ENCODE measurements at regions not wholly inside any gene's neighbourhood (a gene's known extent, or its start where the extent isn't known, plus 50 kb on each side); places are given as distances from the start of the nearest gene placed in this dataset.

DNA sequence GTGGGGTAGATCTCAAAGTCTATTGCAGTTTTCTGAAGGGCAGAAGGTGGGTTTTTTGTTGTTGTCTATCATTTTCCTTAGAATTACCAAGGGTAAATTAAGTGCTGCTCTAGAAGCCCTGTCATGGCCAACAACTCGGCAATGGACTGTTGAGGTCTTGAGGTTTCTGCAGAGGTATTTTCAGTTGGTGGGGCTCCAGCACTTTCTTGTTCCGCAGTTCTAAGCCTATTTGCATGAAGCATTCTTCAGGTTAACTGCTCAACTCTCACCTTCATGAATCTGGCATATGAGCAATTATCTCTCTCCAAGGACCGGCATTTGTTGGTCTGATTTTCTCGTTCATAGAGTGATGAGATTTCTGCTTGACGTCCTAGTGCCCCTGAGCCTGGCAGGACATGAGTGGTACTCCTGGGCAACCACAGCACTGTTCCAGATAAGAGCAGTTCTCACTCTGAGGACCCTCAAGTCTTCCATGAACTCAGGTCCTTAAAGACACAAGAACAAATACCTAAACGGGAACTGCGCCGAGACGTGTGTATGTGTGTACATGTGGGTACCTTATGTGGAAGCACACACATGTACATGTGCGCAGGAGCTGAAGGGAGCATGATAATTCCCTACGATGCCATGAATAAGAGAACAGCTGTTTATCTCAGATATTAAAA, 544.5 kb downstream of the CSNK1G3 start:
- Histone ChIP-seq H3K36me3 (ENCODE audit: control insufficient read depth in 2 of 2, extremely low read depth in 1 of 2, insufficient read depth in 2 of 2, low read length in 2 of 2) (no peaks in the 10 kb centered on the region), H3K79me2 (ENCODE audit: control insufficient read depth, insufficient read depth, low read length) (no peaks in the 10 kb centered on the region), H3K9me1 (replicated peaks; ENCODE audit: control insufficient read depth, extremely low read depth, insufficient read depth, low read length) (no peaks in the 10 kb centered on the region), H3K9ac (replicated peaks; ENCODE audit: extremely low read depth, insufficient read depth, low read length) (no peak overlapping the region), H3K4me3 (replicated peaks in 1 of 3; ENCODE audit: insufficient read depth in 1 of 3, low read depth in 1 of 3, low read length in 3 of 3) (no peak overlapping the region), H3K27ac (ENCODE audit: insufficient read depth, low read depth, low read length) (no peak overlapping the region), H3K4me2 (ENCODE audit: insufficient read depth, low read length) (no peak overlapping the region), H3K27me3 (ENCODE audit: control insufficient read depth in 2 of 2, insufficient read depth in 2 of 2, low read length in 2 of 2) (no peaks in the 10 kb centered on the region), H2AFZ (ENCODE audit: low read depth, low read length) (no peak overlapping the region), H4K20me1 (replicated peaks; ENCODE audit: control insufficient read depth, extremely low read depth, insufficient read depth, low read length) (no peaks in the 10 kb centered on the region), H3K4me1 (ENCODE audit: control insufficient read depth, extremely low read depth, insufficient read depth, low read length) (no peaks in the 10 kb centered on the region), H3K9me3 (replicated peaks; ENCODE audit: control insufficient read depth, insufficient read depth, low read length) (no peaks in the 10 kb centered on the region)
- FAIRE-seq (no peak), DNase-seq (ENCODE audit: low read depth, low spot score) (no peak)
- intact Hi-C loops (cut with micrococcal nuclease) (no loop called here), dilution Hi-C loops (cut with MboI; ENCODE audit: extremely low pct_ligation_motif_present, low sequenced_read_pairs) (no loop called here)
- TF ChIP-seq MYC (IDR thresholded peaks at IDR 0.05; ENCODE audit: low read depth, low read length) (no peak), MAX (IDR thresholded peaks at IDR 0.05; ENCODE audit: insufficient read depth, insufficient read length) (no peak), POLR2AphosphoS5 (IDR thresholded peaks at IDR 0.05; ENCODE audit: insufficient read depth, low read depth, low read length) (no peak), GATA2 (IDR thresholded peaks at IDR 0.05; ENCODE audit: insufficient read depth, insufficient read length, low read depth, low read length) (no peak), POLR2A (IDR thresholded peaks at IDR 0.05; ENCODE audit: low read depth, low read length) (no peak), JUN (IDR thresholded peaks at IDR 0.05; ENCODE audit: borderline replicate concordance, insufficient read depth, insufficient read length, low read depth) (no peak), FOS (IDR thresholded peaks at IDR 0.05; ENCODE audit: borderline replicate concordance, insufficient read depth, low read length) (no peak), EZH2 (IDR thresholded peaks at IDR 0.05; ENCODE audit: borderline replicate concordance, low read depth, low read length, severe bottlenecking) (no peak)
- TF ChIP-seq, protein P1, sequence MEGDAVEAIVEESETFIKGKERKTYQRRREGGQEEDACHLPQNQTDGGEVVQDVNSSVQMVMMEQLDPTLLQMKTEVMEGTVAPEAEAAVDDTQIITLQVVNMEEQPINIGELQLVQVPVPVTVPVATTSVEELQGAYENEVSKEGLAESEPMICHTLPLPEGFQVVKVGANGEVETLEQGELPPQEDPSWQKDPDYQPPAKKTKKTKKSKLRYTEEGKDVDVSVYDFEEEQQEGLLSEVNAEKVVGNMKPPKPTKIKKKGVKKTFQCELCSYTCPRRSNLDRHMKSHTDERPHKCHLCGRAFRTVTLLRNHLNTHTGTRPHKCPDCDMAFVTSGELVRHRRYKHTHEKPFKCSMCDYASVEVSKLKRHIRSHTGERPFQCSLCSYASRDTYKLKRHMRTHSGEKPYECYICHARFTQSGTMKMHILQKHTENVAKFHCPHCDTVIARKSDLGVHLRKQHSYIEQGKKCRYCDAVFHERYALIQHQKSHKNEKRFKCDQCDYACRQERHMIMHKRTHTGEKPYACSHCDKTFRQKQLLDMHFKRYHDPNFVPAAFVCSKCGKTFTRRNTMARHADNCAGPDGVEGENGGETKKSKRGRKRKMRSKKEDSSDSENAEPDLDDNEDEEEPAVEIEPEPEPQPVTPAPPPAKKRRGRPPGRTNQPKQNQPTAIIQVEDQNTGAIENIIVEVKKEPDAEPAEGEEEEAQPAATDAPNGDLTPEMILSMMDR (IDR thresholded peaks at IDR 0.05; ENCODE audit: extremely low read depth in 1 of 2, insufficient read depth in 1 of 2, low read depth in 1 of 2, low read length in 2 of 2), result no peak
- BruUV-seq (replicated peaks), result no TSS peak
- ChIA-PET POLR2A (no interaction called here), CTCF (no interaction called here)

All from endothelial cell of umbilical vein (primary cell).